NCI-H526 (cell line): ENCODE measurements at regions not wholly inside any gene's neighbourhood (a gene's known extent, or its start where the extent isn't known, plus 50 kb on each side); places are given as distances from the start of the nearest gene placed in this dataset.

ENCODE experiments used
- DNase-seq, 2 experiments: peaks; one replicate each; lab custom pipeline; 2025; lab: John Stamatoyannopoulos, UW

- no peak for DNase-seq
These were observed 330.7 kb downstream of the LMX1A start for GRCh38 chr1:165025805-165026204.

DNA sequence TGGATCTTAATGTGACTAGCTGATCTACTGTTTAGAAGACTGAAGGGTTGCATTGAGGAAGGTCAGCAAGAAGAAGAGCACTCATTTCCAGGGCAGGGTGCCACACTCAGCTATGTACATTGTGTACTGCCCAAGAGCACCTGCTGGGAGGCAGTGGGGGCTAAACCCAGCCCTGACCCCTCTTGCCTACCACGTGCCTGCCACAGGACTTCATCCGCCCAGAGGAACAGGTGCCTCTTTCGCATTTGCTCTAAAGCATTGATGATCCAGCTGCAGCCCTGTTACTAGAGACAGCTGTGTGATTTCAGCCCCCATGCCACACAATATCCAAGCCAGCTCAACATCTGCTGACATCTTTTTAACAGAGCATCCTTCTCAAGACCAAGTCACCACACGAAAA lies 341.8 kb downstream of the LMX1A start:
- no peak for DNase-seq

DNA sequence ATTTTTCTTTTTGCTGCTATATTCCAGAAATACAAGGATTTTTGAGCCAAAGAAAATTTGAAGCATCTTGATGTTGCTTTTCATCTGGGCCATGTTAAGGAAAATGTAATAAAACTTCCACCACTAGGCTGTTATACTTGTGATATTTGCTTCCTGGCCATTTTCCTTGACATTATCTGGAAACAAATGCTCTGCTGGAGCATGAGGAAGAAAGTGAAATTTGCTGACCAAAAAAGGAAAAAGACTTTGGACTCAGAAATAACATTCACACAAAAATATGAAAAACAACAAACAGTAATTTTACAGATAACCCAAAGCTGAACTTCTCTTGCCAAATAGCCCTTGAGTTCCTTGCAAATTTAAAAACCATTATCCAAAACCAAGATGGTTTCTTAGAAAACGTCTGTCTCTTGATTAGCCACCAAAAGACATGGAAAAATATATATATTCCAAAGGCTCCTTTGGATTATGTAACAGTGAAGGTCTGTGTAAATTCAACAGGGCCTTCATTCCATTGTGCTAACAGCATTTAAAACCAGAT lies 344.5 kb downstream of the LMX1A start:
- no peak for DNase-seq

DNA sequence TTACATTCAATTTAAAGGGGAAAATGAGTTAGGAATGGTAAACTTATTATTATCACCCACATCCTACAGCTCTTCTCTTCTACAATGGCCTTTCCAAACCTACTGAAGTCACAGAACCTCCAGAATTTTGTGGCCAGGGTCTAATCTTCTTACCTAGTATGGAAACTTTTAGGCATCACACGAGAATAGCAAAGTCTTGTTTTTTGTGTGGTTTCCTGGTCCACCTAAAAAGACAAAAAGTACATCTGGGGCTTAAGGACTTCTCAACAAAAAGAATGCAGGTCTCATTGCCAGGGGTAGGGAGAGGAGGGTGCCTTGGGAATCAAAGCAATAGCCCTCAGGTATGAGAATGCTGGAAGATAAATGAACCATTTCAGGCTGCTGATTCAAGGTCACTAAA lies 345.3 kb downstream of the LMX1A start:
- DNase-seq, result no peak

DNA sequence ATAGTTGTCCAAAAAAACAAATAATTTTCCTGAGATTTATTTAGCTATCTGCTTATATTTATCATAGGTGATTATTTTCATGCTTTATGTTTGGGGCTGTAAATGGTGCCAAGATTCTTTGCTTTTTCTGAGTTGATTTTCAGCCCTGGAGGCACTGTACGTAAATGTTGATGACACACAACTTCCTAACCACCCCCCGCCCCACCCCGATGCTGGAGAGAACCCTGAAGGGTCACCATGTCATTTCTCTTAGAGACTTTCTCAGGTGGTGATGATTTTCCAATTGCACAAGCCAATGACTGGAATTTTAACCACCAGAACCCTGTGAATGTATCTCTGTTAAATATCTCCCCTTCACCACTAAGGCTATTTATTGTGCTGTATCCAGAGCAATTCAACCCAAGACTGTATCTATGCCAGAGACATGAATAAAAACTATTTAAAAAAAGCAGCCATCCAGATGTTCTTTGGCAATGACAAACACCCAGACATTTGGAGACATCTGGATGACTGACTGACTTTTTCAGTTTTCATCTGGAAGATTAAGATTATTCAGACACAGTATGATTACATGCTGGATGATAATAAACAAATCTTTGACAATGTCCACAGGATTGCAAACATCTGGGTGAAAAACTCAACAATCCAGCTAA lies 346.0 kb downstream of the LMX1A start:
- DNase-seq, result no peak

DNA sequence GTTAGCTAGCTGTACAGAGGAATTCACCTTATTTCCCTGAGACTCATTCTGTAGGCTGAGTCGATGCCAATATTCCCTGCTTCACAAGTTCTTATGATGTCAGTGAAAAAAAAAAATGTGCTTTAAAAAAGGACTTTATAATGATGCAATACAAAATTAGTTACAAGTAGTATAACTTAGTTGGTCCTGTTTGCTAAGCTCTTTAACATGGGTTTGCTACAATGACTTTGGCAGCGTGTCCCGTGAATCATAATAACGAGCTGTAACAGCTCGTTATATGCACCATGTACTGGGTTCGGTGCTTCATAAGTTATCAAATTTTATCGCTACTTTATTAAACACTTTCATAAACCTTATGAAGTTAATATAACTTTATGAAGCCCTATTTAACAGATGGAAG lies 349.7 kb downstream of the LMX1A start:
- DNase-seq, result no peak

GRCh38 chr1:164999146-164999545 lies 357.4 kb downstream of the LMX1A start:
- DNase-seq, result no peak

DNA sequence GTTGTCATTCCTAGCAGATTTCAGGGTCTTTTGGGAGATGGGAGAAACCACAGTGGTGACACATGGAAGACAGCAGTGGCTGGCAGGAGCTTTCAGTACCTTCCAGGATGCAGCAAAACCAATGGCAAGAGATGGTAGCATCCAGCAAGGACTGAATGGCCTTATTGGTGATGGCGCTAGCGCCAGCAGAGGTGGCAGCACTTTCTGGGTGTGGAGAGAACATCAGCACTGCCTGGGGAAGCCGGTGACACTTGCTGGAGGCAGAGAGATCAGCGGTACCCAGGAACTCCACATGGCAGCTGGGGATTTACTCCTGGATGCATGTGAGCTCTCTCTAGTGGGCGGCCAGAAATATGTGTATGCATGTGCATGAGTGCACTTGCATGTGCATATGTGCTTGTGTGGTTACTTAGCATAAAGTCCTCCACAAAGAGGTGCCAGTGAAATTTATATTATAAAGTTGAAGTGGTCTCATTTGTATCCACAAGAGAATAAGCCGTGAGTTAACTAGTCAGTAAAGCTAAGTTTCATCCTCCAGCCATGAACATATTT lies 364.7 kb downstream of the LMX1A start:
- no peak for DNase-seq

DNA sequence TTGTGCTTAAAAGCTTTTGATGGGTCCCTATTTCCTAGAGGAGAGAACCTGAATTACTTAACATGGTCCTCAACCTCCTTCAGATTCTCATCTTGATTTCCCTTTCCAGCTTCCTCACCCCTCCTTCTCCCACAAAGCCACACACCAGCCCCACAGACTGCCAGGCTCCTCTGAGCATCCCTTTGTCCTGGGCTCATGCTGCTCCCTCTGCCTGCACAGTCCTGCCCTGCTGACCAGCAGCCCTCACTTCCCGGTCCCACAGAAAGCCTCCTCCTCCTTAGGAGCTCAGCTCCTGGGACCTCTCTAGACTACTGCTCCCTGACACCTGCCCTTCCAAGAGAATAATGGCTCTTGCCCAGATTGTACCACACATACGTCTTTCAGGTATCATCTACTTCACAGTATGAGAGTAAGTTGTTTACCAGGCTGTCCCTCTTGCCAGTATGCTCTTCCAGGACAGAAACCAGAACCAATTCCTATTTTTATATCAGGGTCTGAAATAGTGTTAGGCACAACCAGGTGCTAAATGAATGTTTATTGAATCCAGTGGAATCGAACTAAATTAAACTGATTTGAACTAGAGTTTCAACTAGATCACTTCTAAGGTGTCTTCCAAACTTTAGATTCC lies 373.4 kb downstream of the LMX1A start:
- no peak for DNase-seq

DNA sequence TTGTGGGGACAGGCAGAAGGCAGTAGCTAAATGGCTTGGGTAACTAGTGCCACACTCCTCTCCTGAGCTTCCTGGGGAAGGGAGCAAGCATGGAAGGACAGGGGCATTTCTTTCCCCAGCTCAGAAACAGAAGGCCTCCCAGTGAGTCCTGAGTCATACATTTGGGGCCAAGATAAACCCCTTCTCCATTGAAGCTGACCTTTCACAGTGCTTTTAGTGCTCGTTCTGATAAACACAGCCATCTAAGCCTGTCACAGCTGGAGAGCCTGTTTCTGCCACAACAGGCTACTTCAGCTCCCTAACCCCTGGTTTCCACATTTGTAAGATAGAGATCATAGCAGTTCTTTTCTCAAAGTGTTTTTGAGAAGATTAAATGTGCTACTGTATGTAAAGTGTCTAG lies 374.0 kb downstream of the LMX1A start:
- no peak for DNase-seq

GRCh38 chr1:164977561-164977960 lies 379.0 kb downstream of the LMX1A start:
- peak in 1 of 2 experiments; percentile 30 for DNase-seq

DNA sequence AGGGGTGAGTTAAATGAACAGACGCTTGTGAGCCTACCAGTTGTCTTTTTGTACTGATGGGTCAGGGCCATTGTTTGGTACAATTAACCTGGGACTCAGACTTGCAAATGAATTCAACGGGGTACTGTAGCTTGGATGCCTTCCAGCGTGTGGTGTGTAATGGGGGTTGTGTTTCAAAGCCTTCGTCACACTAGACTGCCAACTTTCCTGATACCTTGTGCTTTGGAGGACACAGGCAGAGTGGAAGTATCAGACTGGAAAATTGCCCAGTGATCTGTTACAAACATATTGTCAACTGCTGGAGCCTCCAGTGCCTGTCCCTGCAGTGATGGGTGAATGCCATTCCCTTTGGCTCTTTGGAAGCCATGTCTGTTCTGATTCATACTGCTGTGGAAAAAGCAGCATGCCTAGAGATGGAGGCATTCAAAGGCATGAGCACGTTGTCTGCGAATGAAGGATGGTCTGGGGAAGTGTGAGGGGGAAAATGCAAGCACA lies 384.5 kb downstream of the LMX1A start:
- peak in 1 of 2 experiments; percentile 24 for DNase-seq

GRCh38 chr1:164971391-164971790 lies 385.1 kb downstream of the LMX1A start:
- DNase-seq, result no peak

DNA sequence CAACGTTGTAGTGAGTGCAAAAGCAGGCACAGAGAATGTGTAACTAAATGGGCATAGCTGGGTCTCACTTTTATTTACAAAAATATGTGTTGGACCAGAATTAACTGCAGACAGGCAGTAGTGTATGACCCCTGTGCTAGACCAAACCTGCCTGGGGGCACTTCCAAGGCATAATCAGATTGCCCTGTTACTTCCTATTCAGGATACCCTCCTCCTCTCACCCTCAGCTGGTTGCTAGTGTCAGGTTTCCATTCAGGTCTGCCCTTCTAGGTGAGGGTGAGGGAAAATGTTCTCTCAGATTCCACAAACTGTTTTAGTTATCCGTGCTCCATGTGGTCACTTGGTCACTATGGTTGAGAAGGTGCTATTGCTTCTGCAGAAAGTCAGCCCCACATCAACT lies 387.3 kb downstream of the LMX1A start:
- DNase-seq, result no peak

GRCh38 chr1:164967300-164967699 lies 389.2 kb downstream of the LMX1A start:
- DNase-seq, result no peak

DNA sequence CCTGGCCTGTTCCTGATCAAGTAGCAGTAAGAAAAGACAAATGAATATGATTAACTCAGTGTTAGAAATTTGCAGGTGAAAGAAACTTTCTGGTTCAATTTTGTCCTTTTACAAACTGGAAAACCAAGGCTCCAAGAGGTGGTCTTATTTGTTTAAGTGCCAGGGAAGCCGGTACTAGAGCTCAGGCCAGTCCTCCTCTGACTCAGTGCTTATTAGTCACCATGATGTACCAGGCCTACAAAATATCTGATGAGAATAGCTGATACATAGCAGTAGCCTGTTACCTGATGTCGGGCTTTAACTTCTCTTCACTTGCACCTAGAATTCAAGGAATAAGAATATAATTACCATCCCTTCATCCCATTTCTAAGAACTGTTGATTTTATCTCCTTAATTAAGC lies 394.8 kb downstream of the LMX1A start:
- DNase-seq, result no peak

DNA sequence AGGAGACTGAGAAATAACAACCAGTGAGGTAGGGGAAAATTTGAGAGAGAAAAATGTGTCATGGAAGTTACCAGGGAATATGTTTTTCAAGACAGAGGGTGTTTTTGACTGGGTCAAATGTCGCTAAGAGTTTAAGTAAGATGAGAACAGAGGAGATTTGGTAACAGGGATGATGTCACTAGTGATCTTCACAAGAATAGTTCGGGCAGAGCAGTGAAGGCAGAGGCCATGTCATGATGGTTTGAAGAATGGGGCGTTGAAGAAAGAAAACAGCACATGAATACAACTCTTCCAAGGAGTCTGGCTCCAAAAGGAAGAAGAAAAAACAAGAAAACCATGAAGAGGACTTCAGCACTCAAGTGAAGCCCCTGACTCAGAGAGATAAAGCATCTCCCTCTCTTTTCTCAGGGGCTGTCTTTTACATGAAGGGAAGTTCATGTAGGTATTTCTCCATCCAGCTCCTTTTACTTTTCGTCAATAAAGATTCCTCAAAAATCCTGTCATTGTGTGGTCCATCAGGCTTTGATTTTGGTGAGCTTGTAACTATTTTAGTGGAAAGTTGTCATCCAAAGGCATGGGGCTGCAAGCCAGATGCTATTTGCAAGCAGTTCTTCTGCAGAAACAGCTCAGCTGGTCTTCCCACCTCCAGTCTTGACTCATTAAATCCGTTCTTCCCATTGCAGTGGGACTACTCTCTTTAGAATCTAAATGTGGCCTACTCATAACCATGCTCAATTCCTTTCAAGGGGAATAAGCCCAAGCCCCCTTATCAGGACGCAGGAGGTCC lies 397.3 kb downstream of the LMX1A start:
- DNase-seq, result no peak

DNA sequence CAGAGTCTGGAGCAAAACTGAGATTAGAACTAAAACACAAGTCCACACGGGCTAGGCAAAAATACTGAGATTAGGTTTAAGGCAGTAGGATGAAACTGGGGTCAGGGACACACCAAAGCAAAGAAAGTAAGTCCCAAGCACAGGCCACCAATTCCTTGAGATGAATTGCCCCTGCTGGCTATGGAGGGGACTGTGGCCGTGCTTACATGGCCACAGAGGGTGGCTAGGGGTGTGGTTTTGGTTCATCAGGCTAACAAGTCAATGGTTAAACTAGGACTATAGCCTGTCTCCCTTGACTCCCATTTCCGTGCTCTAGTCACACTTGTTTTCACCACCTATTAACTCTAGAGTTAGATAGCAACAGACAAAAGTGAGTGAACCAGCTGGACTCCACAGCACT lies 394.8 kb downstream of the PBX1 start:
- DNase-seq, result no peak

DNA sequence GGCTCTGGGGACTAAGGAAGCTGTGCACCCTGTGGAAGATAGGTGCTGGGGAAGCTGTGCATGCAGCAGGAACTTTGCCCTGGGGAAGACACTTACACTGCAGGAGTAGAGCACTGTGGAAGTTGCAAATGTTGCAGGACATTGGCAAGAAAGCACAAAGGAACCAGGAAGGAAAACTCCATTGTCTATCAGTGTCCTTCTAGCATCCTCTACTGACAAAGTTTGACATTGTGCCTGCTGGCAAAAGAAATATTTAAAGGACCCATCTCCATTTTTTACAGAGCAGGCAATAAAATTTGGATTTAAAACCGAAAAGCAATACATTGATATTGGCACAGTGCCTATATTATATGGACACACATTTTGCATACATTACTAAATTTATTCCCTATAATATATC lies 394.1 kb downstream of the PBX1 start:
- DNase-seq, result no peak

DNA sequence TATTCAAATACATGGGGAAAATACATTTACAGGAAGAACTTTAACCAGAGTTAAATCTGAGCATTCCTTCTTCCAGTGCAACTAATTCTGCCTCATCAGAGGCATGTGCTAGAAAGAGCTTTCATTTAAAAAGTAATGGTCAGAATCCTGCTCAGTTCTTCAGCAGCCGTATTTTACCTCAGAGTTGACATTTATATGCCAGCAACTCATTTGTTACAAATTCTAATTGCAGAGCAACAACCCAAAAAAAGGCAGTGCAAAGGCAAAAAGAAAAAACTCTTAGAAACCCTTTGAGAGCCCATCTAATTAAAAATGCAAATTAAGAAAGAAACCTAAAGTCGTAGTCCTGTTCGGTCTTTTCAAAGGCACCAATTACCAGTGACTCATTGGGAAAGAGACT lies 392.5 kb downstream of the PBX1 start:
- DNase-seq, result no peak

- DNase-seq, result no peak
These were observed 391.6 kb downstream of the PBX1 start for GRCh38 chr1:164950541-164950986.

DNA sequence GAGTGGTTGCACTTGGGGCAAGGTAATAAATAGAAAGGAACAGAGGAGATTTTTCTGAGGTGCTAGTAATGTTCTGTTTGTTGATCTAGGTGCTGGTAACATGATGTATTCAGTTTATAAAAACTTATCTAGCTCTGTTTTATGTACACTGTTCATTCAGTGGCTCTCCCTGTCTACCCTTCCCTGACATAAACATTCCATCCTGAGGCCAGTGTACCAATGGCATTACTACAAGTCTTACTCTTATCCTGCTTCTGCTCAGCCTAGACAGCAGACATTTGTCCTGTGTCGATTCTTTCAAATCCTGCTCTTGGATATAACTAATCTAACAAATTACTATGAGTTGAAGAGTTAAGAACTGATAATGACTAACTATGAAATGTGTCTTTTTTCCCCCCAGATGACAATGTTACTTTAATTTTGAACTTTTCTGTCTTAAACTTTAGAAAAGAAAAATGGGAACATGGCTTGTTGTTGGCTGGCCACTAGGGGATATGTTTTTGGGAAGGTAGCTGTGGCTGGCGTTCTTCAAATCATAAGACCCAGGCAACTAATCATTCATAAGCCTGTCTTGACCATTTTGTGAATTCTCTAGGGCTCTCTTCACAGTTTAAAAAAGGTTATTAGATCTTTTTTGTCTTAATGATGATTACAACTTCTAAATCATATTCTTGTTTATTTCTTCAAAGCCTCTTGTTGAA lies 390.9 kb downstream of the PBX1 start:
- DNase-seq, result no peak
